ENCODE measurements at regions not wholly inside any gene's neighbourhood (a gene's known extent, or its start where the extent isn't known, plus 50 kb on each side); places are given as distances from the start of the nearest gene placed in this dataset.

DNA sequence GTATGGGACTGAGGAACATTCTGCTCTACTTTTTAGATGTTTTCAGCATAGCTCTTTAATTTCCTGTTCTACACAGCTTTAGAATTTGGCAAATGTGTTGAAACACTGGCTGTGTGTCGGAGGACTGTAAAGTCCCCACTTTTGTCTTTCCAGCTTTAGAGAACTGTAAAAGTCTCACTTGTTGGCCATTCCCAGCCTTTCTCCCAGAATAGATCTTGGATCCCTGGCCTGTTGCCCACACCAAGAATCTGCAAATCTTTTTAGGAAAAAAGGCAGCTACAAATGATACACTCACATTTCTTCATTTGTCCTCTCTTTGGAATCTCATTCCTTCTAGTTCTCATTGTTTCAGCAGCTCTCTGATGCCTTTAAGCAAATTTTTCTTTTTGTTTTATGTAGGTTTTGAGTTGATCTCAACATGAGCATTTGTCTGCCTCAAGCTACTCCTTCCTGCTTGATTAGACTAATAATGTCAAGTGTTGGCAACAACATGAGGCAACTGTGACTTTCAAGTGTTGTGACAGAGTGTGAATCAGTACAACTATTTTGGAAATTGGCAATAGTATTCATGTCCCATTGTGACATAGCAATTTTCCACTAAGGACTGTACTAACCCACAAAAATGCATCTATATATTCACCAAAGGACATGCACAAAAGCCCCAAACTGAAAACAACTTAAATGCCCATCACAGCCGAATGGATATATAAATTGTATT, 610.8 kb downstream of the EPHA4 start:
- no peak for DNase-seq

GRCh38 chr2:220962556-220962955, 609.5 kb downstream of the EPHA4 start:
- no peak for DNase-seq

GRCh38 chr2:220963076-220963475, 609.0 kb downstream of the EPHA4 start:
- DNase-seq: no peak

DNA sequence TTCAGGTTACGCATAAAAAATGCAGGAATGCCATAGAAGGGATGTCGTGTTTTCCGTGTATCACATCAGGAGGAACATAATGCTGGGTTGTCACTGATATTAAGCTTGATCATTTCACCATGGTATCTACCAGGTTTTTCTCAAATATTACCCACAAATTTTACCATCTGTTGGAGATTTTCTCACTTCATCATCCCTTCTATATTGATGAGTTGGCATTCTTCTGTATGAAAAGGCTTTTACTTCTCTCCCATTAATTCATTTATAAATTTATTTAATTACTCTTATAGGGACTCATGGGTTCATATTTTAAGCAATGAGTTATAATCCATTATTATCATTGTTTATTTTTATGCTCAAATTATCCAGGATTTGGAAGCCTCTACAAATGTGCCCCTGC, 608.2 kb downstream of the EPHA4 start:
- DNase-seq: no peak

DNA sequence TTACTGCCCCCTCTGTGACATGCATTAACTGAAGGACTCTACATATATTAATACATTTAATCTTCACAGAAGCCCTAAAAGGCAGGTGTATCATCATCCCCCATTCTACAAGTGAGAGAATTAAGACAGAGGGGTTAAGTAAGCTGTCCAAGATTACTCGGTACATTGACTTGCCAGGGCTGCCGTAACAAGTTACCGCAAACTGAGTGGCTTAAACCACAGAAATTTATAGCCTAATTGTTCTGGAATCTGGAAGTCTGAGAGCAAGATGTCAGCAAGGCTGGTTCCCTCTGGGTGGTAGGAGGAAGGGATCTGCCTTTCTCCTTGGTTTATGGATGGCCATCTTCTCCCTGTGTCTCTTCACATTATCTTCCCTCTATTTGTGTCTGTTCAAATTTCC, 605.5 kb downstream of the EPHA4 start:
- no peak for DNase-seq

DNA sequence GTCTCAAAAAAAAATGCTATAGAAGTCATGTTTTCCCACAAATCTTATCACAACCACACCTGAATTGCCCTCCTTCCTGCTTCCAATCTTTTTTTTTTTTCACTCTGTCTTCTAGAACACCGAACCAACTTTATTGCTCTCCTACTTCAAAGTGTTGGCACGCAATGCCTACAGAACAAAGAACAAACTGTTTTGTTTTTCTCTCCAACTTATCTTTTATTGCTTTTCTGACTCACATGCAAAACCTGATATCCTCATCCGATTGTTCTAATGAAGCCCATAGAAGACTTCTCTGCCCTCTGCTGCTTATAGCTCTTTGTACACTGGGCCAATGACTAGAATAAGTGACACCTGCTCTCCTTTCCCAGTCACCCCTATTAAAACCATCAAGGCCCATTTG, 602.8 kb downstream of the EPHA4 start:
- DNase-seq: no peak

- DNase-seq: no peak
These were observed 591.0 kb downstream of the EPHA4 start for GRCh38 chr2:220980966-220981675.

- no peak for DNase-seq
These were observed 590.2 kb downstream of the EPHA4 start for GRCh38 chr2:220981926-220982325.

GRCh38 chr2:220985561-220985960, 586.5 kb downstream of the EPHA4 start:
- DNase-seq: no peak

GRCh38 chr2:220987839-220988238, 584.3 kb downstream of the EPHA4 start:
- no peak for DNase-seq

- no peak for DNase-seq
These were observed 580.1 kb downstream of the EPHA4 start for GRCh38 chr2:220991972-220992371.

- no peak for DNase-seq
These were observed 577.3 kb downstream of the EPHA4 start for GRCh38 chr2:220994846-220995245.

DNA sequence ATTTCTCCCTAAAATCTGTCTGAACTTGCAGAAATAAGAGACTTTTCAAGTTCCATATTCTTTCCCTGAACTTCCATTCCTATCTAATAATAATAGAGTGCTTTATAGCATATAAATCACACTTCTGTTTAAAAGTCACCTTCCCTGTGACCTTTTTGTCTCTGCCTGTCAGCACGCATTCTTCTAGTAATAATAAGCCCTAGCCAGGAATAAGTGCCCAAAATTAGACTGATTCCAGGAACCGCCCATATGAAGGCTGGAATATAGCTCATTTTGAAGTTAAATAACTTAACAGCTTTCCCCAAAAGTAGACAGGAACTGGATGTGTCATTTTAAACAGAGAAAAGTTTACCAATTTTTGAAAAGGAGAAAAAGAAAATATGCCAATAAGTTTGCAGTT, 576.5 kb downstream of the EPHA4 start:
- DNase-seq: no peak

DNA sequence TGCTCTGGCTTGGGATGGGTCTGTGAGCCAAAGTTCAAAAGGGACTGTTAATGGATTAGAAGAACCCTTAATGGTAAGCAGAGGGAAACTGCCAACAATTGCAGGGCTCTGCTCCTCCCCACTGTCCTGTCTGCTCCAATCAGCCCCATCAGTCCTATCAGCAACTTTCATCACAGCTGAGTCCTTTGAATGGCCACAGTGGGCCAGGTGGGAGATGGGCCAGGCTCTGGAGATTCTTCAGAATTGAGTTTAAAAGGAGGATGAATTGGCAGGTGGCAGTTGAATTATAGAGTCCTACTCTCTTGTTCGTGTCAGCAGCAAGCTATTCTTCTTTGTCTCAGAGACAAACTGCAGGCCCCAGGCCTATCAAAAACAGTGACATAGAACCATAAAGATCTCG, 573.9 kb downstream of the EPHA4 start:
- DNase-seq: no peak

DNA sequence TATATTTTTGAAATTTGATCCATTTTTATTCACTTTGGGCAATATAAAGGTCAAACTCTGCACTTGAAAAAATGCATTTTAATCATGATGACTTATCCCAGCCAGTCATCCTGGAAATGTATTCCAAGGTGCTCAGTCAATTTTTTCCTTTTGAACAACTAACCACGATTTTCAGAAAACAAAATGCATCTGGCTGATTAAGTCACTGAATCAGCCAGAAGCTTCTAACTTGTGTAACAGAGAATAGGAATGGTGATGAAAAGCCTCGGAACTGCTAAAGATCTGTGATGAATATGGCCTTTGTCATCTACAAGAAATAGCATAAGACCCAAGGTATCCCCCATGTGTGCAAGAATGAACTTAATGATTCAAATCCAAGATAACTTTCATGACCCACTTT, 572.7 kb downstream of the EPHA4 start:
- DNase-seq: no peak

DNA sequence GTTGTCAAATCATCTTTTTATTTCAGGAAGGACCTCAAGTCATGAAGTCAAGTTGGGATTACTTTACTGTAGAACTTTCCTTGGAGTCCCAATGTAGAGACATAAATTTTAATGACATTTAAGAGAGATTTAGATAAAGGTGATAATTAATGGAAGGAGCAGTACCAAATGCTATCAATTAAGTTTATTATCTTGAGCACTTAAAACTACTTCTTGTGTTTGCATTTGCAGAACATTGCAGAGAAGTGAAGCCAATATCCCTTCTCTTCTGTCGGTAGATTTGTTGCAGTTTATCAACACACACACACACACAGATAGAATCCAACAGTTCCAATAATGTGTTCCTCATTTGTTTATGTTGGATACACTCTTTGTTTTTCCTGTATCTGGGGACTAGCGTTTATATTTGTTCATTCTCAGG, 570.7 kb downstream of the EPHA4 start:
- DNase-seq: no peak

DNA sequence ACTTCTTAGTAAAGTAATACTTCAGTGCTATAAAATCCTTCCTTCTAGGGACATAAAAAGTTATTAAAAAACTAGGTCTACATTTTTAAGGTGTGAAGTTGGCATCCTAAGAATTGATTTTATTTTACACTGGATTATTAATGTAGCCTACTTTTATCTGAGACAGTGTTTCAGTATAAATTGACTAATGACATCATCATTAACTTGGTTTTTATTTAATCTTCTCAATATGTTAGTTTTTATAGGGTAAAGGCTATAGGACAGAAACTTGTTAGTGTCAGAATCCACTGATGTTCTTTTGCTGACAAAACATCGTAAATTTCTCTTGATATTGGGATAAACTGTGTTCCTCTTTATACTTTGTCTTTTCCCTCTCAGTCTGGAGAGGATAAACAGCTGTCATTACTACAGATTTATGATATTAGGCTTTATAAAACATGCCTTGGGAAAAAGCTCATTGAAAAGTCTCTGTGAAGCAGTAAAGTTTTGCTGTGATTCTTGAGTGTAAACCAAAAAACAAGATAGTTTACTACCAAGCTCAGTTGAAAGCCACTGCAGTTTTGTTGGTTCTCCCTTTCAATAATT, 569.9 kb downstream of the EPHA4 start:
- DNase-seq: no peak

DNA sequence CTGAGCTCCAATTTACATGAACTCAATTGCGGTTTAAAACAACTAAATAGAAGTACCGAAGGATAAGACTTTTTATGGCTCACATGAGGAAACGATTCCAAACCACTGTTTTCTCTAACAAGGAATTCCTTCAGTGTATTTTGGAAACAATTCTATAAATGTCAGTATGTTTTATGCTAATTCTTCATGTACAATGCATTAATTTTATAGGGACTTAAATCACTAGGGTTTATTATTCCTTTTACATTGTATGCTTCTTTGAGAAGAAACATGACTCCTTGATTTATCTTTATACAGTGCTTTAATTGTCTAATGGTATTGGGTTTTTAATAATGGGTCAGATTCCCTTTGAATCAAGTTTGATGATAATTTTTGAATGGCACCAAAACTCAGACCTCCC, 566.8 kb downstream of the EPHA4 start:
- no peak for DNase-seq

DNA sequence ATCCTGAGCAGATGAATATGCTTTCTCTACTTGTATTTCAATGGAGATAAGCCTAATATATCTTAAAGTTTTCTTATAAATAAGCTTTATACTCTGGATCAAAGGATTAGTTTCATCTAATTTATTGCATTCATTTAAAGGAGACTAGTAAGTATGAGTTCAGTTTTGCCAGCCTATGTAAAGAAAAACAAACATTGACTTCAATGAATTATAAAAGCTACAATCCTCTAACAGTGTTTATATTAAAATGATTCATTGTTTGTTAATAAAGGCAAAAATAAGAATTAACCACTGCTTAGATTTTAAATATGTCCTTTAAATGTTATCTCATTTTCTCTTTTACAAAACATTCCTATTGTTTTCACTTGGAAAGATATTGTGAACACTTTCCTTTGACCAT, 566.0 kb downstream of the EPHA4 start:
- DNase-seq: no peak

DNA sequence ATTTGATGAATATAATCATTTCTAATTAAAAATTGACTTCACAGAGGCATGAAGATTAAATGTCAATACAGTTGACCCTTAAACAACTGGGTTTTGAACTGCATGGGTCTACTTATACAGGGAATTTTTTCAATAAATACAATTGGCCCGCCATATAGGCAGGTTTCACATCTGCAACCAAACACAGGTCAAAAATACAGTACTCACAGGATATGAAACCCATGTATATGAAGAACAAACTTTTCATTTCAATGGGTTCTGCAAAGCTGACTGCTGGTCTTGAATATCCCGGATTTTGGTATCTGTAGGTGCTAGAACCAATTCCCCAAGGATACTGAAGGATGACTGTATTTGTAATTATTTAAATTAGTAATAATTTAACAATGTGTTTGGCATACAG, 555.6 kb downstream of the EPHA4 start:
- no peak for DNase-seq

DNA sequence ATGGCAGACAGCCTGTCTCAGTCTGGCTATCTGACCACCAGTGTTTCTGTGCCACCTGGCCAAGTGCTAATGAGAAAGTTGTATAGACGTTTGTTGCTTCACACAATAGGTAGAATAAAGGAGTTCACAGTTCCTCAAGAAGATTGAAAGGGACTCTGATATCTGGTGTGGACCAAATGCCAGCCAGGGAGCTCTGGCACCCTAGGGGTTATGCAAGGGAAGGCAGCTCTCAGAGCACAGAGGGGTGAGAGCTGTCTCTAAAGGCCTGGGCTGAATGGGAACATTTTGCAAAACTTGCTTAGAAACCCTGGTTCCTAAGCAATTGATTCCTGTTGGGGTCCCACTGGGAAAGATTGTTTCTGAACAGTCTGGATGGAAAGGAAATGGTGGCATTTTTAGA, 553.8 kb downstream of the EPHA4 start:
- no peak for DNase-seq

DNA sequence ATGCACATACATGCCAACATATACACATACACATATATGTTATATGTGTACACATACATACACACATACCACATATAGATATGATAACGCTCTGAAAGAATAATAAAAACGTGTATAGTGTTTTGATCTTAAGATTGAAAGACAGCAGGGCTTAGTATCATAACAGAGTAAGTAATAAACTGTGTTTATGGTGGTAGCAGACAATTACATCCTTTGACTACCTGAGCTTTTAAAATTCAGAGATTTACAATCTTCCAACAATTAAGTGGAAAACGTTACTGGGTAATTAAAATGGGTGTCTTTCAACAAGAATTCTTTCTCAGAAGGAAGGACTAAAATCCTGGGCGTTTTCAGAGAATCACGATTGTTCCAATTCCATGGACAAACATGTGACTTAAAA, 552.4 kb downstream of the EPHA4 start:
- no peak for DNase-seq

DNA sequence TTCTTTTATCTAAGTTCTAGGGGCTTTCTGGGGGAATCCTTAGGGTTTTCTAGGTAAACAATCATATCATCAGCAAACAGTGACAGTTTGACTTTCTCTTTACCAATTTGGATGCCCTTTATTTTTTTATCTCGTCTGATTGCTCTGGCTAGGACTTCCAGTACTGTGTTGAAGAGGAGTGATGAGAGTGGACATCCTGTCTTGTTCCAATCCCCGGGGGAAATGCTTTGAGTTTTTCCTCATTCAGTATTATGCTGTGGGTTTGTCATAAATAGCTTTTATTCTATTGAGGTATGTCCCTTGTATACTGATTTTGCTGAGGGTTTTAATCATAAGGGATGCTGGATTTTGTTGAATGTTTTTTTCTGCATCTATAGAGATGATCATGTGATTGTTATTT, 549.5 kb downstream of the EPHA4 start:
- DNase-seq: no peak

DNA sequence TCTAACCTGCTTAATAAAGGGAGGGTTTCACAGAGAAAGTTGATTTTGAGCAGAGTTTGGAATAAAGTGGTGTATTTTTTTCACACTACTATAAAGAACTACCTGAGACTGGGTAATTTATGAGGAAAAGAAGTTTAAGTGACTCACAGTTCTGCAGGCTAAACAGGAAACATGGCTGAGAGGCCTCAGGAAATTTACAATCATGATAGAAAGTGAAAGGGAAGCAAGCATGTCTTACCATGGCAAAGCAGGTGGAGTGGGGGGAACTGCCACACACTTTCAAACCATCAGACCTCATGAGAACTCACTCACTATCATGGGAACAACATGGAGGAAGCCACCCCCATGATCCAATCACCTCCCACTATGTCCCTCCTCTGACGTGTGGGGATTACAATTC, 546.7 kb downstream of the EPHA4 start:
- no peak for DNase-seq

All from activated T-cell treated with anti-CD3 and anti-CD28 coated beads, Interleukin-2, amount 50 U/mL, for 1 hour (primary cell).